Endodermal cell (in vitro differentiated cells): ENCODE measurements at regions not wholly inside any gene's neighbourhood (a gene's known extent, or its start where the extent isn't known, plus 50 kb on each side); places are given as distances from the start of the nearest gene placed in this dataset.

Experiments used
- DNase-seq: peaks from one replicate; pipeline ENCODE4 v3.0.0-alpha.2; 2017
- H3K27ac ChIP-seq: 2 replicates; pipeline ENCODE4 v1.5.1; 2013; ENCODE audit warnings: mild to moderate bottlenecking, low read depth, low read length, moderate library complexity
- H3K27me3 ChIP-seq: 2 replicates; pipeline ENCODE4 v1.6.1; 2013; ENCODE audit warnings: mild to moderate bottlenecking, low read length, moderate library complexity; ENCODE audit not compliant: insufficient read depth, control insufficient read depth, poor library complexity, severe bottlenecking
- H3K36me3 ChIP-seq: 2 replicates; pipeline ENCODE4 v1.7.0; 2013; ENCODE audit warnings: mild to moderate bottlenecking, low read length, moderate library complexity; ENCODE audit not compliant: control insufficient read depth, insufficient read depth
- H3K4me1 ChIP-seq: one replicate; pipeline ENCODE4 v1.7.0; 2013; ENCODE audit warnings: low read length; ENCODE audit not compliant: control insufficient read depth, insufficient read depth
- H3K4me3 ChIP-seq: 2 replicates; pipeline ENCODE4 v1.5.1; 2013; ENCODE audit warnings: mild to moderate bottlenecking, low read length, moderate library complexity
- H3K9ac ChIP-seq: 2 replicates; pipeline ENCODE4 v1.6.1; 2013; ENCODE audit warnings: mild to moderate bottlenecking, low read length, moderate library complexity; ENCODE audit not compliant: poor library complexity, severe bottlenecking; ENCODE audit errors: extremely low read depth
- H3K9me3 ChIP-seq: 2 replicates; pipeline ENCODE4 v1.6.1; 2013; ENCODE audit warnings: mild to moderate bottlenecking, low read length, moderate library complexity; ENCODE audit not compliant: control insufficient read depth
- H3K27ac Mint-ChIP-seq: 2 replicates; pipeline ENCODE4 v1.8.0; 2020; ENCODE audit warnings: mixed read lengths
- H3K27me3 Mint-ChIP-seq: 2 replicates; pipeline ENCODE4 v1.8.0; 2021; ENCODE audit warnings: mild to moderate bottlenecking, mixed read lengths; ENCODE audit not compliant: insufficient read depth
- H3K36me3 Mint-ChIP-seq: 2 replicates; pipeline ENCODE4 v1.8.0; 2020; ENCODE audit warnings: low read depth, mixed read lengths
- H3K4me1 Mint-ChIP-seq: 2 replicates; pipeline ENCODE4 v1.8.0; 2020; ENCODE audit warnings: mixed read lengths
- H3K4me3 Mint-ChIP-seq: 2 replicates; pipeline ENCODE4 v1.8.0; 2020; ENCODE audit warnings: mild to moderate bottlenecking, moderate library complexity, mixed read lengths
- H3K9me3 Mint-ChIP-seq: 2 replicates; pipeline ENCODE4 v1.8.0; 2020; ENCODE audit warnings: mild to moderate bottlenecking, mixed read lengths
- CTCF ChIP-seq: fragments of 200-600 bp; sonication (generic); conservative IDR thresholded peaks from 2 replicates; pipeline ENCODE4 v1.5.0; 2021; ENCODE audit warnings: antibody characterized with exemption, mild to moderate bottlenecking
- WGBS, 2 experiments: methylation state at CpG; one replicate each; pipeline versions ENCODE4 v1.1.5 to v1.1.7; 2013; ENCODE audit warnings: missing lambda C conversion rate in 2 of 2, mixed read lengths in 1 of 2; ENCODE audit not compliant: insufficient coverage in 1 of 2, insufficient read length in 1 of 2; 5-methylcytosine and 5-hydroxymethylcytosine counted together

GRCh38 chr2:18346874-18347273 lies 213.6 kb downstream of the RDH14 start:
- Mint-ChIP-seq H3K27ac (no peak overlapping the region), H3K4me3 (no peak overlapping the region), H3K27me3 (no peaks in the 10 kb centered on the region), H3K9me3 (no peaks in the 10 kb centered on the region), H3K36me3 (no peaks in the 10 kb centered on the region), H3K4me1 (no peaks in the 10 kb centered on the region)
- Histone ChIP-seq H3K4me3 (no peak overlapping the region), H3K27ac (no peak overlapping the region), H3K27me3 (no peaks in the 10 kb centered on the region), H3K4me1 (no peaks in the 10 kb centered on the region), H3K9me3 (no peaks in the 10 kb centered on the region), H3K36me3 (no peaks in the 10 kb centered on the region), H3K9ac (no peak overlapping the region)
- 100% methylated on average over 2 of the region's 3 CpGs; no CpG with 5 or more reads in 1 of the 2 experiments for WGBS, 2 experiments
- DNase-seq = no peak
- TF ChIP-seq CTCF = no peak

- Histone ChIP-seq H3K4me3 (no peak overlapping the region), H3K9ac (no peak overlapping the region), H3K36me3 (no peaks in the 10 kb centered on the region), H3K4me1 (no peaks in the 10 kb centered on the region), H3K27me3 (no peaks in the 10 kb centered on the region), H3K9me3 (no peaks in the 10 kb centered on the region), H3K27ac (no peak overlapping the region)
- H3K27me3 Mint-ChIP-seq = no peaks in the 10 kb centered on the region
- no peak for DNase-seq
- H3K36me3 Mint-ChIP-seq = no peaks in the 10 kb centered on the region
- no peaks in the 10 kb centered on the region for H3K4me1 Mint-ChIP-seq
- H3K9me3 Mint-ChIP-seq = no peaks in the 10 kb centered on the region
- no peak for TF ChIP-seq CTCF
- no peak overlapping the region for H3K27ac Mint-ChIP-seq
- WGBS, 2 experiments = 93 to 94% methylated on average over 3 of the region's 3 CpGs
- no peak overlapping the region for H3K4me3 Mint-ChIP-seq
Observed at GRCh38 chr2:18346344-18346743, 214.1 kb downstream of the RDH14 start.

- Histone ChIP-seq H3K27me3 (no peaks in the 10 kb centered on the region), H3K9ac (no peak overlapping the region), H3K4me1 (no peaks in the 10 kb centered on the region), H3K9me3 (no peaks in the 10 kb centered on the region), H3K4me3 (no peak overlapping the region), H3K36me3 (no peaks in the 10 kb centered on the region), H3K27ac (no peak overlapping the region)
- H3K9me3 Mint-ChIP-seq = no peaks in the 10 kb centered on the region
- no peak for TF ChIP-seq CTCF
- H3K4me3 Mint-ChIP-seq = no peak overlapping the region
- no peaks in the 10 kb centered on the region for H3K36me3 Mint-ChIP-seq
- no peaks in the 10 kb centered on the region for H3K4me1 Mint-ChIP-seq
- no peak overlapping the region for H3K27ac Mint-ChIP-seq
- 89 to 92% methylated on average over 5 of the region's 5 CpGs for WGBS, 2 experiments
- DNase-seq = no peak
- H3K27me3 Mint-ChIP-seq = no peaks in the 10 kb centered on the region
Observed at GRCh38 chr2:18345848-18346247, 214.6 kb downstream of the RDH14 start.
